ENCODE measurements at regions not wholly inside any gene's neighbourhood (a gene's known extent, or its start where the extent isn't known, plus 50 kb on each side); places are given as distances from the start of the nearest gene placed in this dataset.

DNA sequence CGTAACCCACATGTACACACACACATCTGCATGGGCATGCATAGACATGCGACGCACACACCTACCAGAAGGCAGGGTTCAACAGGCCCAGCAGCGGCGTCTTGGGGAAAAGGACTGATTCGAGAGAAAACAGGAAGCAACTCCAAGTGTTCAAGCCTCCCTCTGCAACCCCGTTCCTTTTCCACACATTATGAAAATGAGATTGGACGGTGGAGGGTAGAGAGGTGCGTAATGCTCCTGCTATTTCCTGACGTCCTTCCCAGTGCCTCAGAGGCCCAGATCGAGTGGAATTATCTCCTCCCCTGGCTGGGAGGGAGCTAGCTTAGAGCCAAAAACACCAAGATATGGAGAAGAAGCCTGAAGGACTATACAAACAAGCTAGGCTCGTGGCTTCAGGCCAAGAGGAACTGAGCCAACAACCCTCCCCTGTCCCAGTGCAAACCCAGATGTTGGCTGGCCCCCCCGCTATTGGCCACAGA, 289.2 kb downstream of the MN1 start:
- no peak for TF ChIP-seq GATA3 (IDR thresholded peaks at IDR 0.05; ENCODE audit: low read depth, low read length)
- no peak for TF ChIP-seq GATA2 (IDR thresholded peaks at IDR 0.05; ENCODE audit: low read depth, low read length)
